SK-N-SH treated with all-trans-retinoic acid at 6 μM for 48 hours (cell line): ENCODE measurements at regions not wholly inside any gene's neighbourhood (a gene's known extent, or its start where the extent isn't known, plus 50 kb on each side); places are given as distances from the start of the nearest gene placed in this dataset.

Experiments
- ATAC-seq: fragments of 200-7000 bp; cut with Tn5 transposase; 3 replicates; pipeline ENCODE4 v1.9.1; 2020; ENCODE audit warnings: mild to moderate bottlenecking, moderate library complexity
- ARNTL ChIP-seq: fragments of 450-650 bp; formaldehyde crosslinking; IDR thresholded peaks from 2 replicates; pipeline ENCODE4 v1.5.0; 2020; ENCODE audit warnings: low read depth, mild to moderate bottlenecking, moderate library complexity, borderline replicate concordance
- BACH2 ChIP-seq: fragments of 250-450 bp; sonication (Bioruptor Pico); IDR thresholded peaks from 2 replicates; pipeline ENCODE4 v1.9.0; 2021; ENCODE audit warnings: mild to moderate bottlenecking, borderline replicate concordance
- ESRRG ChIP-seq: fragments of 250-450 bp; sonication (Bioruptor Pico); IDR thresholded peaks from 2 replicates; pipeline ENCODE4 v1.6.1; 2021; ENCODE audit warnings: mild to moderate bottlenecking
- GLIS3 ChIP-seq: fragments of 250-450 bp; sonication (Bioruptor Pico); IDR thresholded peaks from 2 replicates; pipeline ENCODE4 v1.5.0; 2020; ENCODE audit warnings: mild to moderate bottlenecking, moderate library complexity
- ISL1 ChIP-seq: fragments of 250-450 bp; sonication (Bioruptor Pico); IDR thresholded peaks from 2 replicates; pipeline ENCODE4 v2.1.2; 2022; ENCODE audit warnings: mild to moderate bottlenecking, moderate library complexity
- OSR1 ChIP-seq: fragments of 250-450 bp; sonication (Bioruptor Pico); IDR thresholded peaks from 2 replicates; pipeline ENCODE4 v1.8.0; 2022; ENCODE audit warnings: moderate library complexity, mild to moderate bottlenecking, inconsistent platforms
- PPARA ChIP-seq: fragments of 250-450 bp; sonication (Bioruptor Pico); IDR thresholded peaks from 2 replicates; pipeline ENCODE4 v1.5.0; 2020; ENCODE audit warnings: mild to moderate bottlenecking, borderline replicate concordance
- RARB ChIP-seq: fragments of 250-450 bp; sonication (Bioruptor Pico); IDR thresholded peaks from 2 replicates; pipeline ENCODE4 v1.8.0; 2021; ENCODE audit warnings: mild to moderate bottlenecking, moderate library complexity
- SNAI2 ChIP-seq: fragments of 250-450 bp; sonication (Bioruptor Pico); IDR thresholded peaks from 2 replicates; pipeline ENCODE4 v1.5.0; 2020; ENCODE audit warnings: mild to moderate bottlenecking, moderate library complexity
- TOX ChIP-seq: fragments of 250-450 bp; sonication (Bioruptor Pico); IDR thresholded peaks from 2 replicates; pipeline ENCODE4 v1.8.0; 2021; ENCODE audit warnings: mild to moderate bottlenecking, moderate library complexity, borderline replicate concordance
- ZC3H10 ChIP-seq: fragments of 250-450 bp; sonication (Bioruptor Pico); IDR thresholded peaks from 2 replicates; pipeline ENCODE4 v1.5.1; 2021; ENCODE audit warnings: mild to moderate bottlenecking, moderate library complexity
- ZFP3 ChIP-seq: fragments of 250-450 bp; sonication (Bioruptor Pico); IDR thresholded peaks from 2 replicates; pipeline ENCODE4 v1.5.0; 2020; ENCODE audit warnings: mild to moderate bottlenecking, moderate library complexity
- ZFP30 ChIP-seq: fragments of 450-650 bp; formaldehyde crosslinking; IDR thresholded peaks from 2 replicates; pipeline ENCODE4 v1.5.0; 2022; ENCODE audit warnings: mild to moderate bottlenecking, moderate library complexity
- ZNF565 ChIP-seq: fragments of 450-650 bp; formaldehyde crosslinking; conservative IDR thresholded peaks from 2 replicates; pipeline ENCODE4 v1.5.0; 2020; ENCODE audit warnings: low read depth, mild to moderate bottlenecking, moderate library complexity
- ZNF70 ChIP-seq: fragments of 450-650 bp; formaldehyde crosslinking; IDR thresholded peaks from 2 replicates; pipeline ENCODE4 v1.5.0; 2020; ENCODE audit warnings: mild to moderate bottlenecking, moderate library complexity
- ZNF8 ChIP-seq: fragments of 450-650 bp; formaldehyde crosslinking; IDR thresholded peaks from 2 replicates; pipeline ENCODE4 v1.5.0; 2020; ENCODE audit warnings: mild to moderate bottlenecking, moderate library complexity
- TF ChIP-seq, protein P1 (sequence below): fragments of 250-450 bp; sonication (Bioruptor Pico); IDR thresholded peaks from 2 replicates; pipeline ENCODE4 v1.5.1; 2021; ENCODE audit warnings: mild to moderate bottlenecking, moderate library complexity
- TF ChIP-seq, protein P2 (sequence below): fragments of 250-450 bp; sonication (Bioruptor Pico); IDR thresholded peaks from 2 replicates; pipeline ENCODE4 v1.8.0; 2021; ENCODE audit warnings: low read depth, mild to moderate bottlenecking, moderate library complexity, borderline replicate concordance
- TF ChIP-seq, protein P3 (sequence below): fragments of 250-450 bp; sonication (Bioruptor Pico); IDR thresholded peaks from 2 replicates; pipeline ENCODE4 v1.5.0; 2020; ENCODE audit warnings: mild to moderate bottlenecking, moderate library complexity
- TF ChIP-seq, protein P4 (sequence below): fragments of 250-450 bp; sonication (Bioruptor Pico); IDR thresholded peaks from 2 replicates; pipeline ENCODE4 v1.5.1; 2020; ENCODE audit warnings: low read depth, mild to moderate bottlenecking, moderate library complexity

DNA sequence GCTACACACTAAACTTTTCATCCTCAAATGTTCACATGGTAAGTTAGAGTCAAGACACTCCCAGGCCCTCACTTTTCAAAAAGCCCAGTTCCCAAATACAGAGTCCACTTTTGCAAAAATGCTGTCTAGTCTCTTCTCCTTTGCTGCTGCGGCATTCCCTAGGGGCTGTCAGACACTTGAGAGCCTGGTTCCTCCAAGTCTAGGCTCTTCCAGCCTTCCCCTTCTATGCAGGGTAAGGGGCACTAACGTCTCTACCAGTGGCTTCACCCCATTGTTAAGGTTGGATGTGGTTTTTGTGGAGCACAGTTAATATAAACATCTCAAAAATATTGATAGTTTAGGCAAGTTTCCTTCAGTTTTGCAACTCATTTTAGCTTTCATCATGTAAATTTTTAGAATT is 181.5 kb downstream of the KIF18A start (continued):
- TF ChIP-seq, protein P1, sequence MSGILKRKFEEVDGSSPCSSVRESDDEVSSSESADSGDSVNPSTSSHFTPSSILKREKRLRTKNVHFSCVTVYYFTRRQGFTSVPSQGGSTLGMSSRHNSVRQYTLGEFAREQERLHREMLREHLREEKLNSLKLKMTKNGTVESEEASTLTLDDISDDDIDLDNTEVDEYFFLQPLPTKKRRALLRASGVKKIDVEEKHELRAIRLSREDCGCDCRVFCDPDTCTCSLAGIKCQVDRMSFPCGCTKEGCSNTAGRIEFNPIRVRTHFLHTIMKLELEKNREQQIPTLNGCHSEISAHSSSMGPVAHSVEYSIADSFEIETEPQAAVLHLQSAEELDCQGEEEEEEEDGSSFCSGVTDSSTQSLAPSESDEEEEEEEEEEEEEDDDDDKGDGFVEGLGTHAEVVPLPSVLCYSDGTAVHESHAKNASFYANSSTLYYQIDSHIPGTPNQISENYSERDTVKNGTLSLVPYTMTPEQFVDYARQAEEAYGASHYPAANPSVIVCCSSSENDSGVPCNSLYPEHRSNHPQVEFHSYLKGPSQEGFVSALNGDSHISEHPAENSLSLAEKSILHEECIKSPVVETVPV (CRISPR knock-in tag), result no peak
- TF ChIP-seq BACH2 (CRISPR knock-in tag), result no peak
- TF ChIP-seq SNAI2 (CRISPR knock-in tag), result no peak
- TF ChIP-seq GLIS3 (CRISPR knock-in tag), result no peak
- TF ChIP-seq ZNF565 (CRISPR knock-in tag), result no peak
- TF ChIP-seq, protein P2, sequence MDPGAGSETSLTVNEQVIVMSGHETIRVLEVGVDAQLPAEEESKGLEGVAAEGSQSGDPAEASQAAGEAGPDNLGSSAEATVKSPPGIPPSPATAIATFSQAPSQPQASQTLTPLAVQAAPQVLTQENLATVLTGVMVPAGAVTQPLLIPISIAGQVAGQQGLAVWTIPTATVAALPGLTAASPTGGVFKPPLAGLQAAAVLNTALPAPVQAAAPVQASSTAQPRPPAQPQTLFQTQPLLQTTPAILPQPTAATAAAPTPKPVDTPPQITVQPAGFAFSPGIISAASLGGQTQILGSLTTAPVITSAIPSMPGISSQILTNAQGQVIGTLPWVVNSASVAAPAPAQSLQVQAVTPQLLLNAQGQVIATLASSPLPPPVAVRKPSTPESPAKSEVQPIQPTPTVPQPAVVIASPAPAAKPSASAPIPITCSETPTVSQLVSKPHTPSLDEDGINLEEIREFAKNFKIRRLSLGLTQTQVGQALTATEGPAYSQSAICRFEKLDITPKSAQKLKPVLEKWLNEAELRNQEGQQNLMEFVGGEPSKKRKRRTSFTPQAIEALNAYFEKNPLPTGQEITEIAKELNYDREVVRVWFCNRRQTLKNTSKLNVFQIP, result no peak

DNA sequence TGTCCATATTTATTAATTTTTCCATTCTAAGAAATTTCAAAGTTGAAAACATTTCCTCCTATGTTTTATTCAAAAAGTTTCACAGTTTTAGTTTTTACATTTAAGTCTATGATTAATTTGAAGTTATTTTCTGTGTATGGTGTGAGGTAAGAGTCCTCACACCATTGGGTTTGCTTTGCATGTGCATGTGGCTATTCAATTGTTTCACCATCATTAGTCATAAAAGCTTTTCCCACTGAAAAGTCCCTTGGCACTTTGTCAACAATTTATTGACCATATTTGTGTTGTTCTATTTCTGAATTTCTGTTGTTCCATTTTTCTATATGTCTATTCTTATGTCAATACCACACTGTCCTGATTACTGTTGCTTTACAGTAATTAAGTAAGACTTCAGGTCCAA is 186.5 kb downstream of the KIF18A start:
- TF ChIP-seq ARNTL (CRISPR knock-in tag) (no peak), ZC3H10 (no peak), ZNF565 (CRISPR knock-in tag) (no peak), ZNF70 (CRISPR knock-in tag) (no peak), ZFP3 (no peak), TOX (CRISPR knock-in tag) (no peak), ESRRG (CRISPR knock-in tag) (no peak), BACH2 (CRISPR knock-in tag) (no peak), OSR1 (CRISPR knock-in tag) (no peak), RARB (no peak), GLIS3 (CRISPR knock-in tag) (no peak), ZFP30 (CRISPR knock-in tag) (no peak)
- TF ChIP-seq, protein P3, sequence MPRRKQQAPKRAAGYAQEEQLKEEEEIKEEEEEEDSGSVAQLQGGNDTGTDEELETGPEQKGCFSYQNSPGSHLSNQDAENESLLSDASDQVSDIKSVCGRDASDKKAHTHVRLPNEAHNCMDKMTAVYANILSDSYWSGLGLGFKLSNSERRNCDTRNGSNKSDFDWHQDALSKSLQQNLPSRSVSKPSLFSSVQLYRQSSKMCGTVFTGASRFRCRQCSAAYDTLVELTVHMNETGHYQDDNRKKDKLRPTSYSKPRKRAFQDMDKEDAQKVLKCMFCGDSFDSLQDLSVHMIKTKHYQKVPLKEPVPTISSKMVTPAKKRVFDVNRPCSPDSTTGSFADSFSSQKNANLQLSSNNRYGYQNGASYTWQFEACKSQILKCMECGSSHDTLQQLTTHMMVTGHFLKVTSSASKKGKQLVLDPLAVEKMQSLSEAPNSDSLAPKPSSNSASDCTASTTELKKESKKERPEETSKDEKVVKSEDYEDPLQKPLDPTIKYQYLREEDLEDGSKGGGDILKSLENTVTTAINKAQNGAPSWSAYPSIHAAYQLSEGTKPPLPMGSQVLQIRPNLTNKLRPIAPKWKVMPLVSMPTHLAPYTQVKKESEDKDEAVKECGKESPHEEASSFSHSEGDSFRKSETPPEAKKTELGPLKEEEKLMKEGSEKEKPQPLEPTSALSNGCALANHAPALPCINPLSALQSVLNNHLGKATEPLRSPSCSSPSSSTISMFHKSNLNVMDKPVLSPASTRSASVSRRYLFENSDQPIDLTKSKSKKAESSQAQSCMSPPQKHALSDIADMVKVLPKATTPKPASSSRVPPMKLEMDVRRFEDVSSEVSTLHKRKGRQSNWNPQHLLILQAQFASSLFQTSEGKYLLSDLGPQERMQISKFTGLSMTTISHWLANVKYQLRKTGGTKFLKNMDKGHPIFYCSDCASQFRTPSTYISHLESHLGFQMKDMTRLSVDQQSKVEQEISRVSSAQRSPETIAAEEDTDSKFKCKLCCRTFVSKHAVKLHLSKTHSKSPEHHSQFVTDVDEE, result no peak
- TF ChIP-seq, all 23 proteins: peak for 0
- ATAC-seq, result no peak

DNA sequence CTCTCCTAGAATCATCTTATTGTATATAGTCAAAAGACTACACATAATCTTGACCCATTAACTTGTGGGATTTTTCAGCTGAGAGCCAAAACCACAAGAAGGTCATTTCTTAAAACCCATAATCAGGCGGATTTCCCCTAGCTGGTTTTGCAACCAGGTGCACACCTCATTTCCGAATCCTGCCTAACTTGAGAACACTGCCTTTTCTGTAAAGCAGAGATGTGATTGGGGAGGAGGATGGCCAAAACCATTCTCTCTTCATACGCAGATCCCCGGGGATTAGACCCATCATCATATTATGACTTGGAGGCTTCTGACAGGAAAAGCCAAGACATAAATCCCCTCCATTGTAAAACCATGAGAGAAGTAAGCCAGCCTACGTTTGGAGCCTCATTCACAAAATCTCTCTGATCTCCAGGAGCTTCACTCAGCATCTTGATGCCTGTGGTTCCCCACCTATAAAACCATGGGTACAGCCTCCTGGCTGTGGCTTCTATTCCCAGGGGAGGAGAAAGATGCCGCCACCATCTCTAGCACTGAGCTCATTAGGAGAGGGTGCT is 191.3 kb downstream of the KIF18A start:
- no peak for ATAC-seq
- TF ChIP-seq ISL1, result no peak
- no peak for TF ChIP-seq ZFP3

DNA sequence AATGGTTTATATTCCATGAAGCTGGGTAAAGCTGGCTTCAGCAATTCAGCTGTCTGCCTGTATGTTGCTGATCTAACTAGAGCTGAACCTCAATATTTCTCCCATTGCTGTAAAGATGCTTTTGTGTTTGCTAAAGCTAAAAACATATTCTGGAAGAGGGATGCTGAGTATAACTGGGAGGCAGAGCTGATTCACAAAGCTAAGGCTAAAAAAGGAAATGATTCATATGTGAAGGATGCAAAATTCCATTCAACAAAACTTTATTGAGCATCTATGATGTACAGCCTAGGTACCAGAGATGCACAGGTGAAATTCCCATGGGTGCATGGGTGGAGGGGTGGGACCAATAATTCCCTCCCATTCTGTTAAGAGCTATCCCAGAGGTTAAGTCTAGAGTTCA is 193.9 kb downstream of the KIF18A start:
- TF ChIP-seq BACH2 (CRISPR knock-in tag) (no peak), ZFP3 (peak; percentile 53; the same call in 1 of the 2 replicates)
- no peak; the same call in 2 of the 3 replicates for ATAC-seq

DNA sequence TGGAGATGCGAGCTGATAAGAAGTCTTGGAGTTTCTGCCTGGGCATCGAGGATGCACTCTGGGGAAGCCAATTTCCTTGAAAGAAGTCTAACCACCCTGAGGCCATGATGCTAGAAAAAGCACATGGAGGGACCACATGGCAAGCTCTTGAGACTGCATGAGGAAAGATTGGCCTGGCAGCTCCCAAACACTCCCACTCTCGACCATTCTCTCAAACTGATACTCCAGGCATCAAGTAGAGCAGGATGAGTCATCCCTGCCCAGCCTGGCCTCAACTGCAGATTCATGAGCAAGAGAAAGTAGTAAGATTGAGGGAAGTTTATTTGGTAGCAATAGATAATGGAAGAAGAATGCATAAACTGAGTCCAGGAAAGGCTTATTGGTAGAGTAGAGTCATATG is 194.3 kb downstream of the KIF18A start:
- TF ChIP-seq BACH2 (CRISPR knock-in tag), result no peak
- TF ChIP-seq, protein P1 (CRISPR knock-in tag), result no peak
- TF ChIP-seq ZNF8 (CRISPR knock-in tag), result no peak
- TF ChIP-seq ISL1, result no peak
- no peak for TF ChIP-seq ZFP30 (CRISPR knock-in tag)
- TF ChIP-seq PPARA (CRISPR knock-in tag), result no peak
- no peak for TF ChIP-seq ESRRG (CRISPR knock-in tag)
- no peak for TF ChIP-seq ZNF565 (CRISPR knock-in tag)
- TF ChIP-seq GLIS3 (CRISPR knock-in tag), result no peak
- no peak for TF ChIP-seq OSR1 (CRISPR knock-in tag)
- no peak for TF ChIP-seq TOX (CRISPR knock-in tag)
- TF ChIP-seq, protein P2, result no peak
- TF ChIP-seq, protein P4, sequence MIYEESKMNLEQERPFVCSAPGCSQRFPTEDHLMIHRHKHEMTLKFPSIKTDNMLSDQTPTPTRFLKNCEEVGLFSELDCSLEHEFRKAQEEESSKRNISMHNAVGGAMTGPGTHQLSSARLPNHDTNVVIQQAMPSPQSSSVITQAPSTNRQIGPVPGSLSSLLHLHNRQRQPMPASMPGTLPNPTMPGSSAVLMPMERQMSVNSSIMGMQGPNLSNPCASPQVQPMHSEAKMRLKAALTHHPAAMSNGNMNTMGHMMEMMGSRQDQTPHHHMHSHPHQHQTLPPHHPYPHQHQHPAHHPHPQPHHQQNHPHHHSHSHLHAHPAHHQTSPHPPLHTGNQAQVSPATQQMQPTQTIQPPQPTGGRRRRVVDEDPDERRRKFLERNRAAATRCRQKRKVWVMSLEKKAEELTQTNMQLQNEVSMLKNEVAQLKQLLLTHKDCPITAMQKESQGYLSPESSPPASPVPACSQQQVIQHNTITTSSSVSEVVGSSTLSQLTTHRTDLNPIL (CRISPR knock-in tag), result no peak
- ATAC-seq, result peak; percentile 64
